Spleen (tissue), 11 donors: ENCODE measurements at regions not wholly inside any gene's neighbourhood (a gene's known extent, or its start where the extent isn't known, plus 50 kb on each side); places are given as distances from the start of the nearest gene placed in this dataset.

Source experiments
- DNase-seq: peaks from one replicate; pipeline ENCODE4 v3.0.0-alpha.2; 2020
- H3K27ac ChIP-seq, 8 donors: fragments of 200-600 bp; sonication (generic) in 7 of 8; 1 replicate in 4 of 8; 2 replicates in 4 of 8; pipeline versions ENCODE4 v1.5.0 to v1.8.0; 2016 to 2021; ENCODE audit warnings: inconsistent platforms in 4 of 8, mild to moderate bottlenecking in 4 of 8, moderate library complexity in 1 of 8
- H3K27me3 ChIP-seq, 7 donors: fragments of 200-600 bp; sonication (generic) in 6 of 7; replicated peaks in 1 of 7; 1 replicate in 4 of 7; 2 replicates in 3 of 7; pipeline versions ENCODE4 v1.5.0 to v1.8.0; 2016 to 2021; ENCODE audit warnings: inconsistent platforms in 3 of 7, mild to moderate bottlenecking in 1 of 7
- H3K36me3 ChIP-seq, 6 donors: fragments of 200-600 bp; sonication (generic) in 5 of 6; 1 replicate in 4 of 6; 2 replicates in 2 of 6; pipeline versions ENCODE4 v1.5.0 to v1.8.0; 2016 to 2021; ENCODE audit warnings: inconsistent platforms in 2 of 6
- H3K4me1 ChIP-seq, 6 donors: fragments of 200-600 bp; sonication (generic) in 5 of 6; 1 replicate in 3 of 6; 2 replicates in 3 of 6; pipeline versions ENCODE4 v1.5.0 to v1.8.0; 2016 to 2021; ENCODE audit warnings: inconsistent platforms in 3 of 6
- H3K4me3 ChIP-seq, 8 donors: fragments of 200-600 bp; sonication (generic) in 7 of 8; 1 replicate in 4 of 8; 2 replicates in 4 of 8; pipeline versions ENCODE4 v1.5.0 to v1.8.0; 2016 to 2021; ENCODE audit warnings: inconsistent platforms in 4 of 8, mild to moderate bottlenecking in 4 of 8, moderate library complexity in 2 of 8
- H3K9me3 ChIP-seq, 8 donors: fragments of 200-600 bp; sonication (generic) in 7 of 8; 1 replicate in 4 of 8; 2 replicates in 4 of 8; pipeline versions ENCODE4 v1.5.0 to v1.8.0; 2016 to 2021; ENCODE audit warnings: inconsistent platforms in 4 of 8
- POLR2A ChIP-seq, 3 donors: fragments of 450-650 bp; IDR thresholded peaks; one replicate each; pipeline ENCODE4 v1.5.1; 2017; ENCODE audit warnings: antibody characterized with exemption in 3 of 3, mild to moderate bottlenecking in 1 of 3
- POLR2AphosphoS5 ChIP-seq, 3 donors: sonication (generic); formaldehyde crosslinking; IDR thresholded peaks; one replicate each; pipeline ENCODE4 v1.5.1; 2017; ENCODE audit warnings: antibody characterized with exemption in 3 of 3
- WGBS, 5 donors: extraction: QIAGEN DNeasy Blood & Tissue Kit in 3 of 5; methylation state at CpG; one replicate each; pipeline versions ENCODE4 v1.1.5 to v1.1.7; 2013 to 2018; 5-methylcytosine and 5-hydroxymethylcytosine counted together
- intact Hi-C: fragments of 100-400 bp; cut with DNase I; formaldehyde crosslinking; loops from one replicate; pipeline ENCODE4 v1.15.0; 2023; ENCODE audit warnings: low total_unique reads
- TF ChIP-seq, protein P1 (sequence below), 11 experiments: fragments of 200-600 bp in 7 of 11; fragments of 450-650 bp in 4 of 11; sonication (generic) in 4 of 11; IDR thresholded peaks in 8 of 11; conservative IDR thresholded peaks in 3 of 11; 1 replicate in 7 of 11; 2 replicates in 4 of 11; pipeline versions ENCODE4 v1.4.0 to v1.8.0; 2016 to 2021; ENCODE audit warnings: antibody characterized with exemption in 11 of 11, inconsistent platforms in 4 of 11, mild to moderate bottlenecking in 1 of 11
- donor health status: healthy with polysubstance abuse.
- donor health status: DM: no; HTN: no; CAD: no; lungs with moderate emphysema.
- donor health status: DM: no; HTN: no; CAD: no.
- donor health status: Bipolar disorder and iron deficiency.
- donor health status: healthy.
- donor health status: DM: no; HTN: no; CAD: no.
- donor health status: DM: yes; HTN: yes; CAD: no.

DNA sequence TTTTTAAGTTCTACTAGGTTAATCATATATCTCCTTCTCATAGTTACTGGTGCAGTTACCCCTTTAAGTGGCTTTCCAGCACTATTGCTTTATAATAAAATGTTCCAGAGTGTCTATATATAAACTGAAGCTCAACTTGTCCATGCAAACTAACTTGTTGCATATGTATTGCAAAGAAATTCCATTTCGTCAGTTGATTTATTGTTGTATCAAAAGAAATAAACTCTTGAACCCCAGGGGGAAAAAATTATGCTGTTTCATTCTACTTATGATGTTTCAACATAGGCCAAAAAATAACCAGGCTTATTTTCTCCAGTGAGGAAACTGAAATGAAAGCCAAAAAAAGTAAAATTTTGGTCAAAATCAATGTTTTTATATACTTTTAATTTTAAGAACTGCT, 491.9 kb downstream of the NR4A2 start:
- no peaks in the 10 kb centered on the region for H3K4me1 ChIP-seq
- TF ChIP-seq, protein P1, sequence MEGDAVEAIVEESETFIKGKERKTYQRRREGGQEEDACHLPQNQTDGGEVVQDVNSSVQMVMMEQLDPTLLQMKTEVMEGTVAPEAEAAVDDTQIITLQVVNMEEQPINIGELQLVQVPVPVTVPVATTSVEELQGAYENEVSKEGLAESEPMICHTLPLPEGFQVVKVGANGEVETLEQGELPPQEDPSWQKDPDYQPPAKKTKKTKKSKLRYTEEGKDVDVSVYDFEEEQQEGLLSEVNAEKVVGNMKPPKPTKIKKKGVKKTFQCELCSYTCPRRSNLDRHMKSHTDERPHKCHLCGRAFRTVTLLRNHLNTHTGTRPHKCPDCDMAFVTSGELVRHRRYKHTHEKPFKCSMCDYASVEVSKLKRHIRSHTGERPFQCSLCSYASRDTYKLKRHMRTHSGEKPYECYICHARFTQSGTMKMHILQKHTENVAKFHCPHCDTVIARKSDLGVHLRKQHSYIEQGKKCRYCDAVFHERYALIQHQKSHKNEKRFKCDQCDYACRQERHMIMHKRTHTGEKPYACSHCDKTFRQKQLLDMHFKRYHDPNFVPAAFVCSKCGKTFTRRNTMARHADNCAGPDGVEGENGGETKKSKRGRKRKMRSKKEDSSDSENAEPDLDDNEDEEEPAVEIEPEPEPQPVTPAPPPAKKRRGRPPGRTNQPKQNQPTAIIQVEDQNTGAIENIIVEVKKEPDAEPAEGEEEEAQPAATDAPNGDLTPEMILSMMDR (IDR thresholded peaks at IDR 0.05 in 8 of 11, conservative IDR thresholded peaks at IDR 0.05 in 3 of 11) = no peak
- TF ChIP-seq POLR2AphosphoS5 (IDR thresholded peaks at IDR 0.05) = no peak

GRCh38 chr2:155839991-155840390, 492.5 kb downstream of the NR4A2 start:
- intact Hi-C loops = no loop called here
- Histone ChIP-seq H3K4me1 (no peaks in the 10 kb centered on the region), H3K27ac (no peak overlapping the region), H3K27me3 (no peaks in the 10 kb centered on the region), H3K36me3 (no peaks in the 10 kb centered on the region), H3K4me3 (no peak overlapping the region), H3K9me3 (no peaks in the 10 kb centered on the region)
- DNase-seq = no peak
- TF ChIP-seq POLR2A (IDR thresholded peaks at IDR 0.05) (no peak), POLR2AphosphoS5 (IDR thresholded peaks at IDR 0.05) (no peak)
- TF ChIP-seq, protein P1 (IDR thresholded peaks at IDR 0.05 in 8 of 11, conservative IDR thresholded peaks at IDR 0.05 in 3 of 11) = no peak
- WGBS, 5 donors = 66 to 84% (median 74%) methylated on average over 2 of the region's 2 CpGs

More for the DNA sequence above, 491.9 kb downstream of the NR4A2 start:
- Histone ChIP-seq H3K4me3 (no peak overlapping the region), H3K9me3 (no peaks in the 10 kb centered on the region), H3K27me3 (no peaks in the 10 kb centered on the region), H3K27ac (no peak overlapping the region), H3K36me3 (no peaks in the 10 kb centered on the region)
- 30 to 82% (median 76%) methylated on average over 1 of the region's 1 CpG for WGBS, 5 donors
- no peak for DNase-seq
- intact Hi-C loops = no loop called here

- Histone ChIP-seq H3K27me3 (no peaks in the 10 kb centered on the region), H3K27ac (no peak overlapping the region), H3K9me3 (no peaks in the 10 kb centered on the region), H3K4me3 (no peak overlapping the region), H3K36me3 (no peaks in the 10 kb centered on the region), H3K4me1 (no peaks in the 10 kb centered on the region)
- TF ChIP-seq POLR2A (IDR thresholded peaks at IDR 0.05) (no peak), POLR2AphosphoS5 (IDR thresholded peaks at IDR 0.05) (no peak)
- TF ChIP-seq, protein P1 (IDR thresholded peaks at IDR 0.05 in 8 of 11, conservative IDR thresholded peaks at IDR 0.05 in 3 of 11) = no peak
- 65 to 90% (median 72%) methylated on average over 3 of the region's 3 CpGs for WGBS, 5 donors
- DNase-seq = no peak
- intact Hi-C loops = no loop called here
Observed at GRCh38 chr2:155839436-155839835, 493.1 kb downstream of the NR4A2 start.

DNA sequence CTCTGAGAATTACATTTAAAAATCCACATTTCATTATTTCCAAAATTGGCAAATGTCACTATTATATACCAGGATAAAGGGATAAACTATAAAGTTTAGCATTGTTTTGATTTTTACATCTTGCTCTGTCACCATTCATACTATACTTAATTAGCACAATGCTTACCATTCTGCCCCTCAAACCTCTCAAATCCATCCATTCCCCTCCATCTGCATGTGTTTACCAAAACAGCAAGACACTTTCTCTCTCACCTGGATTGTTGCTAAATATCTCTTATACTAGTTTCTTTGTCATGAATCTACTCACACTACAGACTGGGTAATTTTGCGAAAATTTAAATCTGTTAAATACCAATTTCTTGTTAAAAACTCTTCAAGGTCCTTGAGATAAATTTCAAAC, 496.1 kb downstream of the NR4A2 start:
- TF ChIP-seq, protein P1 (IDR thresholded peaks at IDR 0.05 in 8 of 11, conservative IDR thresholded peaks at IDR 0.05 in 3 of 11) = no peak
- TF ChIP-seq POLR2AphosphoS5 (IDR thresholded peaks at IDR 0.05) (no peak), POLR2A (IDR thresholded peaks at IDR 0.05) (no peak)
- H3K4me1 ChIP-seq = no peaks in the 10 kb centered on the region
- H3K27ac ChIP-seq = no peak overlapping the region
- H3K9me3 ChIP-seq = no peaks in the 10 kb centered on the region
- DNase-seq = no peak
- 77 to 85% (median 83%) methylated on average over 1 of the region's 1 CpG for WGBS, 5 donors
- no peaks in the 10 kb centered on the region for H3K36me3 ChIP-seq
- intact Hi-C loops = no loop called here
- H3K27me3 ChIP-seq = no peaks in the 10 kb centered on the region
- H3K4me3 ChIP-seq = no peak overlapping the region
